ENCODE measurements at regions not wholly inside any gene's neighbourhood (a gene's known extent, or its start where the extent isn't known, plus 50 kb on each side); places are given as distances from the start of the nearest gene placed in this dataset.
"Not testable (repeated sequence)": the region's sequence is repeated elsewhere in the genome, so short reads cannot be mapped to it uniquely, and the experiment has no call there.

DNA sequence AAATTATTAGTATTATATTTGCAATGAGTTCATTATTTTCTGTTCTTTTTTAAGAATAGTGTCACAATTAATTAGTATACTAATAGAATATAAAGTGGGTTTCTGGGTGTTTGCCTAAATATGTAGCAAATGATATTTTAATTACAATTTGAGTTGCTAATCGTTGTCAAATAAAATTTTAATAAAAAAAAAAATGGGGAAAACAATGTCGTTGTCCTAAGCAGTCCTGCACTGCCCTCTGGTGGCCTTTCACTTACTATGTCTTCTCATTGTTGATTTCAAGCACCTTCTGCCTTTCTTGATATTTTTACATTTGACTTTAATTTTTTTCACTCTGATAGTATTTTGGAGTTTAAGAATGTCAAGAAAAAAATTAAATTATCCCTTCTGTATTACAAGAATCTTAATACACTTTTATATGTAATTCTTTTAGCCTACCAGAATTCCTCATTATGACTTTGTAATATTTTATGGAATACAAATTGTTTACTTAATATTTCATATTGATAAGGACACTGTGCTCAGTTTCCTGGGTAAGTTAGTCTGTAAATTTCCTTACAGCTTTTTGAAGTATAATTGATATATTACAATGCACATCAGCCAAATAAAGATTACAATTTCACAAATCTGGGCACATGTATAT lies 104.5 kb upstream of the FMN2 start:
- DNase-seq (ENCODE audit: low read depth in 2 of 2), result no peak

- DNase-seq (ENCODE audit: low read depth in 2 of 2), result no peak
Observed at GRCh38 chr1:239989990-239990389, 101.7 kb upstream of the FMN2 start.

DNA sequence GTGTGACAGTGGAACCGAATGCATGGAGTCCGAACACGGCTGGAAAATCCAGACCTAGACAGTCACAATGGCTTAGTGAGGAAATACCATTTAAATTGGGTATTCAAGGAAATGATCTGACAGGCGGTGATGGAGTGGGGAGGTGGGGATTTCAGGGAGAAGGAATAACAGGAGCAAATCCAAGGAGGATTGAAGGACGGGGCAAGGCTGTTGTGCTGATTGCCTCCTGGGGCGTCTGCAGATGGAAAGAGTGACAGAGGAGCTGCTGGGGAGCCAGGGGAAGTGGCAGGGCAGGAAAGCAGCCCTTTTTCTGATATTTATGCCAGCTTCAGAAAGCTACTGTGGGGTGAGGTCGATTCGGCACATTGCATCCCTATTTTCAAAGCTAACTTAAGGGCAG lies 99.1 kb upstream of the FMN2 start:
- DNase-seq (ENCODE audit: low read depth in 2 of 2), result not testable (repeated sequence)

DNA sequence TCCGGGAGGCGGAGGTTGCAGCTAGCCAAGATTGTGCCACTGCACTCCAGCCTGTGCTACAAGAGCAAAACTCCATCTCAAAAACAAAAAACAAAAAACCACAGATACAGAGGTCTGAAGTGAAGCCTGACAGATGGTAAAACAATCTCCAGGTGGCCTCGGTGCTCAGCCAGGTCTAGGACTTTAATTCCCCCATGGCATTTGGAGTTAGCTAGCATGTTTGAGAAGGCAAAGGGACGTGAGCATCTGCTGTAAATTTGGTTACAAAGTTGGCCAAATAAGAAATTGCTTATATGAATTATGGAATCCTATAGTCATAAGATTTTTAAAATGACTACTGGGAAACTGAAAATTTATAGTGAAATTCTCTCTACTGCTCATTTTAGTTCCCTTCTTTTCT lies 98.3 kb upstream of the FMN2 start:
- no peak for DNase-seq (ENCODE audit: low read depth in 2 of 2)

DNA sequence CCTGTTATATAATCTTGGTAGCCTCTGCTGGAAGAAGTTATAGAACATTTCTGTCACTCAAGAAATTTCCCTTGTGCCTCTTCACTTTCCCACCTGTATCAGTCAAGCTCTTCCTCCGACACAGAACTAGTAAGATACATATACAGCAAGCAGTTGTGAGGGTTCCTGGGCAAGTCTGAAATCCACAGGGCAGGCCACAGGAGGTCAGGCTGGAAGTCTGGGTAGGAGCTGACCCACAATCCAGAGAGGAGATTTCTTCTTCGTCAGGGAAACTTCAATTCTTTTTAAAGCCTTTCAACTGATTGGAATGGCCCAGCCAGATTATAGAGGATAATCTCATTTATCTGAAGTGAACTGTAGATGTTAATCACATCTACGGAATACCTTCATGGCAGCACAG lies 96.4 kb upstream of the FMN2 start:
- no peak for DNase-seq (ENCODE audit: low read depth in 2 of 2)

GRCh38 chr1:239997160-239997514 lies 94.5 kb upstream of the FMN2 start:
- DNase-seq (ENCODE audit: low read depth in 2 of 2), result no peak

DNA sequence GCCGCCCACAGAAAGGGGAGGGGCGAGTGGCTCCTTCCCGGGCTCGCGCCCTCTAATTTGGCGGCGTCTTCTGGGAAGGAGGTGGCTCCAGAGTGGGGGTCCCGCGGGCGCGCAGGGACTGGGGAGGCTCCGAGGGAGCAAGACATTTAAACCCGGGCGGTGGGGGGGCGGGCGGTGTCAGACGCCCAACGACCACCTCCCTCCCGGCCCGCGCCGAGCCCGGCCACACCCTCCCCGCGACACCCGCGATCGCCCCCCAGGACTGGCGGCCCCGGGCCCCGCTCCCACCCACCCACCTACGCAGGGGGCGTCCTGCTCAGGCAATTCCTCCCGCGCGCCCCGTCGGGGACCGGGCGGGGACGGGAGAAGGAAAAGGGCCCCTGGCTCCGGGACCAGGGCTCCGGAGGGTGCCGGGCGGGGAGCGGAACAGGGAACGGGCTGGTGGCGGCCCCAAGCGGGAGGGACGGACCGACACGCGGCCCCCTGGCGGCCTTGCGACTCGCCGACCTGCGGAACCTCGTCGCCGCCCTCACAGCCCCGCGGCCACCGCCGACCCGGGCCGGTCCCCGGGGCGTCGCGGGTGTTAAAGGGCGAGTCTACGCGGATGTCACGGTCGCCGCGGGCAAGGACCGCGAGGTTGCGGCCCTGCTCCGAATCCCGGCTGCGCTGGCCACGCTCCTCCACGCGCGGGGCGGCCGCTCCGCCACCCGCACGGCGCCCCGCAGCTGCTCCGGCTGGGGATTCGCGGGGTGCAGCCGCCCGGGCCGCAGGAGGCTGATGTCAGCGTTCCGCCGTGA lies 94.0 kb upstream of the FMN2 start:
- no peak for DNase-seq (ENCODE audit: low read depth in 2 of 2)

DNA sequence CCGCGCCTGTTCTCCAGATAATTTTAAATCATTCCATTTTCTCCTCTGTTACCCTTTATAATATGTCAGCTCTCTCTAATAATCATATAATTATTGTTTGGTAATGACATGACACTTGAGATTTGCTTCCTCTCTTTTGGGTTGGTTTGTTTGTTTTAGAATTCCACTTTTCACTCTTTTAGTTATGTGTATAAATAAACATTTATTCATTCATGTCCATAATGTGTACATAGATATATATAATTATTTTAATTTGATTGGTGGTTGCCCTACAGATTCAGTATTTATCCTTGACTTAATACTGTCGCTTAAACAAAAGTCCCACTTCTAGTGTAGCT lies 93.4 kb upstream of the FMN2 start:
- DNase-seq (ENCODE audit: low read depth in 2 of 2), result no peak

DNA sequence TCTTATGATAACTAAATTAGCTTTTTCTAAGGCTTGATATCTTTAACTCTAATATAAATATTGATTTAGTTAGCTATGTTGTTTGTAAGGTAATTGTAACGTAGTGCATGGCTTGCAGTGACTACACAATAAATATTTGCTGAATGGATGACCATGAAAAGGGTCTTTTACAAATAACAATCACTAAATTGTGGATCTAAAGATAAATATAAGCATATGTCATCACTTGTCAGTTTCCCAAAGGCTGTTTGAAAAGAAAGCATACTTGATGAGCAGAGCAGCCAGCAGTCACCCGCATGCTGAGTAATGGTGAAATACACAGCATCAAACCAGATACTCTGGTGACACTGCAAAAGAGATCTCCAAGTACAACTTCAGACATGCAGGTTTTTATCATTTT lies 92.5 kb upstream of the FMN2 start:
- DNase-seq (ENCODE audit: low read depth in 2 of 2), result no peak

DNA sequence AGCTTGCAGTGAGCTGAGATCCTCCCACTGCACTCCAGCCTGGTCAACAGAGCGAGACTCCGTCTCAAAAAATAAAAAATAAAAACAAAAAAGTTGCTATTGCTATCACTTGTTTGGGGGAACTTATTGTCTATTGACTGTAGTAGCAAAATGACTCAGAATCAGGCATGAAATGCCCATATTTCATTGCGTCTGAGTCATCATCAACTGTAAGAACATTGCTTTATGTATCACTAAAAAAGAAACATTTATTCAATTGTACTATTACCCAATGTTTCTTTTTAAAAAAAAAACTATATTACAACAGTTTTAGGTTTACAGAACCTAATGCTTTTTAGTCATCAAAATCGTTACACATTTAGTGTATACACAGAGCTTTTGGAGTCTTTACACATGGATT lies 91.0 kb upstream of the FMN2 start:
- DNase-seq (ENCODE audit: low read depth in 2 of 2), result no peak

DNA sequence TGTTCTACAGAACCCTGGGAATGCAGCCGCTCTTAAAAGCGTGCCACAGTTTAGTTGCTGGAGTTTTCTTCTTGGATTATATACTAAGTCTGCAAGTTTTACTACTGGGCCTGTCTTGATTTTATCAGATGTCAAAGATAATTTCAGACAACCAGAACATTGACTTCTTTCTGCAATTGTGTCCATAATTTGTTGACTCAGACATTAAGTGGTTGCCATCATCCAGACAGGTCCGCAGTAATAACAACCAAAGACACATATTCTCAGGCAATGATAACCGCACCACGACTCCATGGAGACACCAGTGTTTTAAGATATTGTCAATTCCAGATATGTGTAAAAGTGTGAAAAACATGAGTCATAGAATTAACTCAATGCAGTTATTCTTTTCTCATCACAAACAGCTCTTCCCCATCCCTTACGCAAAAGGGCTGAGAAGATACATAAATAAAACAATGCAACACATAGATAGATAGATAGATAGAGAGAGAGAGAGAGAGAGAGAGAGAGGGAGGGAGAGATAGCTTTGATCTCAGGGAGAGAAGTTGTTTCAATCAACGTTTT lies 90.4 kb upstream of the FMN2 start:
- no peak for DNase-seq (ENCODE audit: low read depth in 2 of 2)

DNA sequence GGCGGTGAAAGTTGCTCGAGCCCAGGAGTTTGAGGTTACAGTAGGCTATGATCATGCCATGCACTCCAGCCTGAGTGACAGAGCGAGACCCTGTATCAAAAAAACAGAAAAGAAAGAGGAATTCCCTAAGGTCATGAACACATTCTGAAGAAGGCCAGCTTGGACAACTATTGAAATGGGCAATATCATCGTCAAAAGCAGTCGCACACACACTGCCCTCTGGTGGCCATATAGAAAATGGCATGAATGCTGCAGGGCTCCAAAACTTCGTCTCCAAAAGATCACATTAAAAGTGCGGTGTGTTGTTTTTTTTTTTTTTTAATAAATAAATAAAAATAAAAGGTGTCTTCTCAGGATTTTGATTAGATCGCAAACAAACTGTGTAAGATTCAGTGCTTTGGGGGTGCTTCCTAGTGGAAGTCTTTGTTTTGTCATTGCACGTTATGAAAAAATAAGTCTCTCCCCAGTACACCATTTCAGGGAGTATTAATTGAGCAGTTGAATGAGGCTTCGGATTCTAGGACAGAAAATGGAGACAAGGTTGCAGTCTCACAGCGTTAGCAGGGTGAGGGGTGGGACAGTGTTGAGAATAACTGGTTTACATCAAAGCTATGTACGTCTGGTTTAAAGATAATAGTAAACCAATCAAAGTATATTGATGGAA lies 87.5 kb upstream of the FMN2 start:
- DNase-seq (ENCODE audit: low read depth in 2 of 2), result no peak

DNA sequence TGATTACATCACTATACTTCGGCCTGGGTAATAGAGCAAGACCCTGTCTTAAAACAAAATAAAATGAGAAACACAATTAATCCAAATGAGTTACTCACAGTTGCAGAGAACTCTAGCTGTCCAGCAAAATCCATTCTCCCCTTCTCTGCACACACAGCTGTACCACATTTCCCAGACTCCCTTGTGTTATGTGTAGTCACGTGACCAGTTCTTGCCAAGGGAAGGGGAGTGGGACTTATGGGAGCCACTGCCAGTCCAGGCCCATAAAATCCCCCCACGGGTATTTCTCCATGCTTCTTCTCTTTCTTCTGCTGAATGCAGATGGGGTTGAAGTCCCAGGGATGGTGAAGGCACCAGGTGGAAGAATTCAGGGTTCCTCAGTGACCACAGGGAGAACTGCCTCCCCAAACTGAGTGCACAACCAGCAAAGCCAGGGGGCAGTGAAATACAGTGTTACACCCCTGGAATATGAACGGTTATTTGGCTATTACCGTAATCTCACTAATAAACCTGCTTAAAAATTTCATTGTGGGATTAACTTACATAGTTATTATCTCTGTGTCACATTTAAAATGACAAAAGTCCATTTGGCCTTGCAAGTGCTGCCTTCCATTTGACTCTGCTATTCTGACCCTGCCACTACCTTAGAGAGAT lies 85.6 kb upstream of the FMN2 start:
- DNase-seq (ENCODE audit: low read depth in 2 of 2), result no peak

DNA sequence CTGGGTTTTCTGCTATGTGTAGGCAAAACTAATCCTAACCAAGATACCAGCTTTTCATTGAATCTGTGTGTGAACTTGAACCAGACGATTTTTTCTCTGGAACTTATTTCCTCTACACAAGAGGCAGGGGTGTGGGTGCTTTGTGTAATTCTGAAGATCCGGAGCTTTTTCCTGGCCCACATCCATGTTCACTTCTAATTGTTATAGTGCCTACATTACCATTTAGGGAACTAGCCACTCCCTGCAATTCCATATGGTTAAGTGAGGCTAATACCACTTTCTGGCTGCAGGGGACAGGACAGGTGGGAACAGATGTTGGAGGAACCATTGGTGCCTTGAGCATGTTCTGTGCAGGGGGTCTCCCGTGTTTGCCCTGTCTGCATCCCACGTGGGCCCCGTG lies 83.4 kb upstream of the FMN2 start:
- no peak for DNase-seq (ENCODE audit: low read depth in 2 of 2)

- no peak for DNase-seq (ENCODE audit: low read depth in 2 of 2)
Observed at GRCh38 chr1:240014051-240014450, 77.6 kb upstream of the FMN2 start.

DNA sequence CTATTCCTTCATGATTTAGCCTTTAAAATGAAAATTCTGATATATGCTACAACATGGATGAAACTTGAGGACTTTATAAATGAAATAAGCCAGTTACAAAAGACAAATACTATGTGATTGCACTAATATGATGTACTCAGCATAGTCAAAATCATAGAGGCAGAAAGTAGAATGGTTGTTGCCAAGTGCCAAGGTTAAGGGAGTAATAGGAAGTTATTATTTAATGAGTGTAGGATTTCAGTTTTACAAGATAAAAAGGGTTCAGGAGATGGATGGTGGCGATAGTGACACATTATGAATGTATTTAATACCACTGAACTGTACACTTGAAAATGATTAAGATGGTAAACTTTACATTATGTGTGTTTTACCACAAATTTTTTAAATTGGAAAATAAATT lies 73.1 kb upstream of the FMN2 start:
- no peak for DNase-seq (ENCODE audit: low read depth in 2 of 2)

DNA sequence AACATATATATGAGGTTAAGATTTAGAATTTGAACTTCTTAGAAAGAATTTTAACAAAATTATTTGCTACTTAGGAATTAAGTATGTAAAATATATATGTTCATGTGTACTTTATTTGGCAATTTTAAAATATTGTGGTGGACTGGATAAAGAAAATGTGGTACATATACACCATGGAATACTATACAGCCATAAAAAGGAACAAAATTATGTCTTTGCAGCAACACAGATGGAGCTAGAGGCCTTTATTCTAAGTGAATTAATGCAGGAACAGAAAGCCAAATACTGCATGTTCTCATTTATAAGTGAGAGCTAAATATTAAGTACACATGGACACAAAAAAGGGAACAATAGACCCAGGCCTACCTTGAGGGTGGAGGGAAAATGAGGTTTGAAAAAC lies 72.2 kb upstream of the FMN2 start:
- no peak for DNase-seq (ENCODE audit: low read depth in 2 of 2)

- no peak for DNase-seq (ENCODE audit: low read depth in 2 of 2)
Observed at GRCh38 chr1:240020871-240021270, 70.8 kb upstream of the FMN2 start.

DNA sequence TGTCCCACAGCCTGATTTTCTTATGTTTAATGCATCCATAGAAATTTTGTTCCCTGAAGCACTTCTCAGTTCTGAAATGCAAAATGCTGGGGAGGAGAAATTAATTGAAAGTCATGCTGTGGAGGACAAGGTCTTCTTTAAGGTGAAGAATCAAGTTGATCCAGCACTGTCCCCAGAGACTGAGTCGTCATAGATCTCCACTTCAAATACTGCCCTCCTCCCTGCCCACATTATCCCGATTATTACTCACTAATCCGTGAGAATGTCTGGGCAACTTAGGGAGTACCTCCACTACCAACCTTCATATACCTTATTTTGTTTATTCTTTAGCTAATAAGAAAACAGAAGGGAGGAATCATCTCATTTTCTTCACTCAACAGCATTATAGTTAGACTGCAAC lies 70.0 kb upstream of the FMN2 start:
- no peak for DNase-seq (ENCODE audit: low read depth in 2 of 2)

DNA sequence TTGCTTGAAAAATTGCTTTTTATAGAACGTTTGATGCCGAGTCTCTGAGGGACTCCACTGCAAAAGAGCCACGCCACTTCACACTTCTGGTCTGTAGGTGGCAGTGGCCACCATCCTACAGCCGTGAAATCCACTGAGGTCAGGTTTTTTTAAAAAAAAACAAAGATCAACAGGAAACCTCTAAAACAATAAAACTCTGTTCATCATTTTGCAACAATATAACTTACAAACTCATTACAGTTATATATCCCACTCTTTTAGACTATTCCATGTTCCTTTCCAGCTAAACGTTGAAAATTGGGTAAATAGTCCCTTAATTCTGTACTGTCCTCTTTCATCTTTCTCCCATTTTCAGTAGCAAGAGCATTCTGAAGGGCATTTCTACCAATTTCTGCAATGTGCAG lies 64.6 kb upstream of the FMN2 start:
- no peak for DNase-seq (ENCODE audit: low read depth in 2 of 2)

DNA sequence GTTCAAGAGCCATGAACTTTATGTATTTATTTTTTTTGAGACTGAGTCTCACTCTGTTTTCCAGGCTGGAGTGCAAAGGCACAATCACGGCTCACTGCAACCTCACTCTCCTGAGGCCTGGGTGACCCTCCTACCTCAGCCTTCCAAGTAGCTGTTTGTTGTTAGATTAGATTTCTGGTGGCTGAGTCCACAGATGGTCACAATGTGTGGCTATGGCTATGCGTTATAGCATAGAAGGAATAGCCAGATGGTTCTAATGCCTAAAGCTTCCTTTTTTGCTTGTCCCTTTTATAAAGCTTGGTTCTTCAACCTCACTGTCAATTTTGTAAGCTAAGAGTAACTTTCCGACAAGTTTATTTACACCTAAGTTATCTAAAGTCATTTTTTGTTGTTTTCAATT lies 62.3 kb upstream of the FMN2 start:
- no peak for DNase-seq (ENCODE audit: low read depth in 2 of 2)

DNA sequence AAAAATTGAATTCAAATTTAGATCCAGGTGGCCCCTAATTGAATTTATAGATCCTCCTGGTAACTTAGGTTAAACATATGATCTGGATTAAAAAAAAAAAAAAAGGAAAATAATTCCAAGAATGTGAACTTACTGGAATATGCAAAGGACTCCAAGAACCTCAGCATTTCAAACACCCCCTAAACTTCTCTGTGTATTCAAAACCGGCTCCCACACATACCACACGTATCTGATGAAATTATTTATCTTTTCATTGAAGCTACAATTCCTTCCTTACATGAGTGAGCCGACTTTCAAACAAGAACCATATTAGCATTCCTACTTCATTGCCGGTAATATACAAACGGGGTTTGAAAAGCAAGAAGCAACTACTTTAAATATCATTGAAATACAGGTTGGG lies 61.4 kb upstream of the FMN2 start:
- DNase-seq (ENCODE audit: low read depth in 2 of 2), result no peak

DNA sequence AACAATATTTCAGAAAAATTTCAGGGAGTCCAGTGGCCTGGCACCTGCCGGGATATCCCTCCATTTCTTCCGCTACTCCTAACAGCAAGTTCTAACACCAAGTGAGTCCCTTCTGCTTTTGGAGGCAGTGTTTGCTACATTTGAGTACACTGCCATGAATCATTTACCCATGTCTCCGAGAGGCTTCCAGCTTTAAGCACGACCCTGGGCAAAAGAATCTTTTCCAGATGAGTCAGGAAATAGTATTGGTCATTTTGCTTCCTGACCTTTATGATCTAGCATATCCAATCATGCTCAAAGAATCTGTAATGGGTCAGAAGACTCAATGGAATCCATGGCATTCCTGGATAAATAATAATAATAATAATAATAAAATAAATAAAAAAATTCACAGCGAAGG lies 60.7 kb upstream of the FMN2 start:
- no peak for DNase-seq (ENCODE audit: low read depth in 2 of 2)
